ENCODE measurements at regions not wholly inside any gene's neighbourhood (a gene's known extent, or its start where the extent isn't known, plus 50 kb on each side); places are given as distances from the start of the nearest gene placed in this dataset.
"Not testable (repeated sequence)": the region's sequence is repeated elsewhere in the genome, so short reads cannot be mapped to it uniquely, and the experiment has no call there.

- TF ChIP-seq, protein P1, sequence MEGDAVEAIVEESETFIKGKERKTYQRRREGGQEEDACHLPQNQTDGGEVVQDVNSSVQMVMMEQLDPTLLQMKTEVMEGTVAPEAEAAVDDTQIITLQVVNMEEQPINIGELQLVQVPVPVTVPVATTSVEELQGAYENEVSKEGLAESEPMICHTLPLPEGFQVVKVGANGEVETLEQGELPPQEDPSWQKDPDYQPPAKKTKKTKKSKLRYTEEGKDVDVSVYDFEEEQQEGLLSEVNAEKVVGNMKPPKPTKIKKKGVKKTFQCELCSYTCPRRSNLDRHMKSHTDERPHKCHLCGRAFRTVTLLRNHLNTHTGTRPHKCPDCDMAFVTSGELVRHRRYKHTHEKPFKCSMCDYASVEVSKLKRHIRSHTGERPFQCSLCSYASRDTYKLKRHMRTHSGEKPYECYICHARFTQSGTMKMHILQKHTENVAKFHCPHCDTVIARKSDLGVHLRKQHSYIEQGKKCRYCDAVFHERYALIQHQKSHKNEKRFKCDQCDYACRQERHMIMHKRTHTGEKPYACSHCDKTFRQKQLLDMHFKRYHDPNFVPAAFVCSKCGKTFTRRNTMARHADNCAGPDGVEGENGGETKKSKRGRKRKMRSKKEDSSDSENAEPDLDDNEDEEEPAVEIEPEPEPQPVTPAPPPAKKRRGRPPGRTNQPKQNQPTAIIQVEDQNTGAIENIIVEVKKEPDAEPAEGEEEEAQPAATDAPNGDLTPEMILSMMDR (IDR thresholded peaks at IDR 0.05; ENCODE audit: low read depth, low read length), result no peak
- Histone ChIP-seq H3K27me3 (ENCODE audit: insufficient read depth, low read depth, severe bottlenecking) (no peaks in the 10 kb centered on the region), H3K9me3 (ENCODE audit: severe bottlenecking) (no peaks in the 10 kb centered on the region), H3K27ac (no peak overlapping the region), H3K36me3 (no peaks in the 10 kb centered on the region), H3K4me3 (ENCODE audit: low read depth, low read length) (no peak overlapping the region)
- peak; percentile 21 for DNase-seq
These were observed 61.9 kb upstream of the CCL1 start for GRCh38 chr17:34424814-34425491.

GRCh38 chr17:34423978-34424813 is 61.2 kb upstream of the CCL1 start:
- no peak overlapping the region for H3K4me3 ChIP-seq (ENCODE audit: low read depth, low read length)
- no peaks in the 10 kb centered on the region for H3K36me3 ChIP-seq
- DNase-seq, result no peak
- H3K9me3 ChIP-seq (ENCODE audit: severe bottlenecking), result no peaks in the 10 kb centered on the region
- H3K27ac ChIP-seq, result no peak overlapping the region
- H3K27me3 ChIP-seq (ENCODE audit: insufficient read depth, low read depth, severe bottlenecking), result no peaks in the 10 kb centered on the region
- TF ChIP-seq, protein P1 (IDR thresholded peaks at IDR 0.05; ENCODE audit: low read depth, low read length), result no peak

GRCh38 chr17:34423315-34423714 is 60.3 kb upstream of the CCL1 start:
- not testable (repeated sequence) for DNase-seq; H3K4me3 ChIP-seq (ENCODE audit: low read depth, low read length); H3K36me3 ChIP-seq; H3K27me3 ChIP-seq (ENCODE audit: insufficient read depth, low read depth, severe bottlenecking); H3K9me3 ChIP-seq (ENCODE audit: severe bottlenecking); H3K27ac ChIP-seq

GRCh38 chr17:34420900-34421299 is 57.9 kb upstream of the CCL1 start:
- TF ChIP-seq, protein P1 (IDR thresholded peaks at IDR 0.05; ENCODE audit: low read depth, low read length), result no peak
- Histone ChIP-seq H3K4me3 (ENCODE audit: low read depth, low read length) (no peak overlapping the region), H3K36me3 (no peaks in the 10 kb centered on the region), H3K9me3 (ENCODE audit: severe bottlenecking) (no peaks in the 10 kb centered on the region), H3K27me3 (ENCODE audit: insufficient read depth, low read depth, severe bottlenecking) (no peaks in the 10 kb centered on the region), H3K27ac (no peak overlapping the region)
- no peak for DNase-seq

DNA sequence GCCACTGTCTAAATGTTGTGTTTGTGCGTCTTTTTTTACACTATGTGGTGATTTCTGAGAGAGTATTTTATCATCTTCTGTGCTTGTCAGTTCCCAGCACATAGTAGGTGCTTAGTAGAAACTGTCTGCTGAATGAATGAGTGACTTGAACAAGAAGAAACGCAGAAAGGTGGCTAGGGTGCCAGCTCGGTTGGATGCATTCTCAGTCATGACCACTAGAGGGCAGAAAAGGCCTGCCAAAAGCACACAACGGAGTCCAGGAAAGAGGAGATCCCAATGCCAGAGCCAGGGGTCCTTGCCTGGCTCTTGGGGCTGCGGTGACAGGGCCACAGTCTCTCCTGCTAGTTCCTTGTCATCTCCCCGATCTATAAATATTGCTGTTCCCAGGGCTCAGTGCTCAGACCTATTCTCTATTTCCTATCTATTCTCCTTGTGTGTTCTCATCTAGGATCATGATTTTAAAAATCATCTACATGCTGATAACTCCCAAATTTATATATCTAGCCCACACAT is 57.3 kb upstream of the CCL1 start:
- Histone ChIP-seq H3K36me3 (no peaks in the 10 kb centered on the region), H3K27me3 (ENCODE audit: insufficient read depth, low read depth, severe bottlenecking) (no peaks in the 10 kb centered on the region), H3K9me3 (ENCODE audit: severe bottlenecking) (no peaks in the 10 kb centered on the region), H3K4me3 (ENCODE audit: low read depth, low read length) (no peak overlapping the region), H3K27ac (no peak overlapping the region)
- peak; percentile 75 for DNase-seq
- TF ChIP-seq, protein P1 (IDR thresholded peaks at IDR 0.05; ENCODE audit: low read depth, low read length), result peak; percentile 88

DNA sequence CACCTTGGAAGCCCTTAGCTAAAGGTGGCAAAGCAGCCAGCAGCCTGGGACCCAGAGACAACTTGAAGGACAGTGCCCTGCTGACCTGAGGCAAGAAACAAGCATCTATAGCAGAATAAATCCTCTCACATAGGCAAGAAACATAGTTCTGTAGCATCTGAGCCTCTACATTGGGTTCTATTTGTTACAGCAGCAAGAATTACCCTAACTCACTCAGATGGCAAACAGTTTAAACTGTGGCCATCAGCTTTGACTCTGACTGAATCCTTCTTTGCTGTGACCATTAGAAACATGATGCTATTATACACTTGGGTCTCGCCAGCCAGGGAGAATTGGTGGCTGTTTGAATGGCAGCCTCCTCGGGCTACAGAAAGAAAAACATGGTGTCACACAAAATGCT is 53.1 kb upstream of the CCL1 start:
- TF ChIP-seq, protein P1 (IDR thresholded peaks at IDR 0.05; ENCODE audit: low read depth, low read length), result no peak
- Histone ChIP-seq H3K4me3 (ENCODE audit: low read depth, low read length) (no peak overlapping the region), H3K27ac (no peak overlapping the region), H3K36me3 (no peaks in the 10 kb centered on the region), H3K9me3 (ENCODE audit: severe bottlenecking) (no peaks in the 10 kb centered on the region), H3K27me3 (ENCODE audit: insufficient read depth, low read depth, severe bottlenecking) (no peaks in the 10 kb centered on the region)
- no peak for DNase-seq

Measured in WERI-Rb-1 (cell line).